Activated CD4-positive, alpha-beta T cell treated with anti-CD3 and anti-CD28 coated beads, Interleukin-2, amount 10 ng/mL, durations not matched to agents 7 days and 5 days (primary cell): ENCODE measurements at regions not wholly inside any gene's neighbourhood (a gene's known extent, or its start where the extent isn't known, plus 50 kb on each side); places are given as distances from the start of the nearest gene placed in this dataset.
"Not testable (repeated sequence)": the region's sequence is repeated elsewhere in the genome, so short reads cannot be mapped to it uniquely, and the experiment has no call there.

Source experiments
- CTCF ChIA-PET: fragments of 350-600 bp; sonication (Branson Sonifier 250); formaldehyde crosslinking; loops from one replicate; lab custom pipeline; 2021; ENCODE audit warnings: antibody characterized with exemption; lab: Charles Lee
- POLR2A ChIA-PET: fragments of 350-600 bp; sonication (Branson Sonifier 250); formaldehyde crosslinking; loops from one replicate; lab custom pipeline; 2021; ENCODE audit warnings: antibody characterized with exemption; lab: Charles Lee
- DNase-seq: peaks from one replicate; pipeline ENCODE4 v3.0.0-alpha.2; 2020
- H3K27ac Mint-ChIP-seq: one replicate; pipeline ENCODE4 v1.8.0; 2021; ENCODE audit warnings: mild to moderate bottlenecking, moderate library complexity, mixed read lengths
- H3K27me3 Mint-ChIP-seq: one replicate; pipeline ENCODE4 v1.8.0; 2021; ENCODE audit warnings: mixed read lengths
- H3K36me3 Mint-ChIP-seq: one replicate; pipeline ENCODE4 v1.8.0; 2021; ENCODE audit warnings: low read depth, mixed read lengths
- H3K4me1 Mint-ChIP-seq: one replicate; pipeline ENCODE4 v1.8.0; 2021; ENCODE audit warnings: mixed read lengths
- H3K4me3 Mint-ChIP-seq: one replicate; pipeline ENCODE4 v1.8.0; 2021; ENCODE audit warnings: mild to moderate bottlenecking, moderate library complexity, mixed read lengths
- H3K9me3 Mint-ChIP-seq: one replicate; pipeline ENCODE4 v1.8.0; 2021; ENCODE audit warnings: mixed read lengths

DNA sequence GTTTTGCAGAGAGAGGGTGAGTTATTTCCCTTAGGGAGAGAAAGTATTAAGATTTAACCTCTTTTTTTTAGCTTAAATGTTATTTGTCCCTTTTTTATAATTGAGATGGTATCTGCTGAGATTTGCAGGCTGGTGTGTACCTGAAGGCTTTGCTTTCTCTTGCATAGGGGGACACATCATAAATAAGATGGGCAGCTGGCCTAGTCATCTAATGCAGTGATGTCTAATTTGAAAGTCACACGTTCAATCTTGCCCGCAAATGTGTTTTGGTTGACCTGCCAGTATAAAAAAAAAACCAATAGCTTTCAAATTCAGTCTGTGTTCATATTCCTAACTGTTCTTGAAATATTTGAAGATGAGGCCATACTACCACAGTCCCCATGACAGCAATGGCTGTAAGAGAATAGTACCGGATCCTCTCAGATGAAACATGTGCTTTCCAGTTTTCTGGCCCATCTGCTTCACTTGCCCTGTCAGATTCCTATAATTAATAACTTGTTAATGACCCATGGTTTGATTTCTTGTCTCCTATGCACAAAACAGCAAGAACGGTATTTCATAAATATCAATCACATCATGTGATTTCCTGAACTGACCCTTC lies 914.2 kb downstream of the IPMK start:
- CTCF ChIA-PET: no interaction called here
- Mint-ChIP-seq H3K27me3 (no peaks in the 10 kb centered on the region), H3K36me3 (no peaks in the 10 kb centered on the region), H3K4me3 (no peak overlapping the region), H3K9me3 (no peaks in the 10 kb centered on the region), H3K4me1 (no peaks in the 10 kb centered on the region), H3K27ac (no peak overlapping the region)
- POLR2A ChIA-PET: interaction anchor here (0.6 kb wide), 1 partner anchor 183 kb away, joined by 3 read pairs; no protein-coding TSS in a partner anchor
- DNase-seq: no peak

DNA sequence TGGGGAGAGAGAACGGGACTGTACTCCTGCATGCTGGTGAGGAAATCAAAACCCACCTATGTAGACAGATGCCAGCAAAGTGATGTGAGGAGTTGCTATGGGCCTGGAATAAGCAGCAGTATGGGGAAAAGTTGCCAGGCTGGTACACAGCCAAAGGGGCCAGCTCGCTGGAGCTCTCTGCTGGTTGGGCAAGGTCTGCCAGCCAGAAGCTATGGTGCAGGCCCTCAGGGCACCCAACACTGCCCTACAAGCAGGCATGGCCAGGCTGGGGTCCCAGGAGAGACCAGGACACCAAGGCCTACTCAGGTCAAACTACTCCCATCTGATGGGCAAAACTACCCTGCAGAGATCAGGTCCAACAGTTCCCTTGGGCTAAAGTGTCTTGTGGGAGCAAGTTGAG lies 916.6 kb downstream of the IPMK start:
- H3K4me1 Mint-ChIP-seq: no peaks in the 10 kb centered on the region
- no peak for DNase-seq
- H3K36me3 Mint-ChIP-seq: no peaks in the 10 kb centered on the region
- ChIA-PET CTCF (no interaction called here), POLR2A (no interaction called here)
- H3K4me3 Mint-ChIP-seq: no peak overlapping the region
- H3K27me3 Mint-ChIP-seq: no peaks in the 10 kb centered on the region
- H3K27ac Mint-ChIP-seq: no peak overlapping the region
- no peaks in the 10 kb centered on the region for H3K9me3 Mint-ChIP-seq

GRCh38 chr10:57341294-57341693 lies 926.4 kb downstream of the IPMK start:
- DNase-seq: no peak
- no peaks in the 10 kb centered on the region for H3K36me3 Mint-ChIP-seq
- CTCF ChIA-PET: no interaction called here
- H3K9me3 Mint-ChIP-seq: peaks cover 12% of the 10 kb centered on the region
- H3K27ac Mint-ChIP-seq: no peak overlapping the region
- POLR2A ChIA-PET: no interaction called here
- H3K4me1 Mint-ChIP-seq: no peaks in the 10 kb centered on the region
- no peaks in the 10 kb centered on the region for H3K27me3 Mint-ChIP-seq
- H3K4me3 Mint-ChIP-seq: no peak overlapping the region

DNA sequence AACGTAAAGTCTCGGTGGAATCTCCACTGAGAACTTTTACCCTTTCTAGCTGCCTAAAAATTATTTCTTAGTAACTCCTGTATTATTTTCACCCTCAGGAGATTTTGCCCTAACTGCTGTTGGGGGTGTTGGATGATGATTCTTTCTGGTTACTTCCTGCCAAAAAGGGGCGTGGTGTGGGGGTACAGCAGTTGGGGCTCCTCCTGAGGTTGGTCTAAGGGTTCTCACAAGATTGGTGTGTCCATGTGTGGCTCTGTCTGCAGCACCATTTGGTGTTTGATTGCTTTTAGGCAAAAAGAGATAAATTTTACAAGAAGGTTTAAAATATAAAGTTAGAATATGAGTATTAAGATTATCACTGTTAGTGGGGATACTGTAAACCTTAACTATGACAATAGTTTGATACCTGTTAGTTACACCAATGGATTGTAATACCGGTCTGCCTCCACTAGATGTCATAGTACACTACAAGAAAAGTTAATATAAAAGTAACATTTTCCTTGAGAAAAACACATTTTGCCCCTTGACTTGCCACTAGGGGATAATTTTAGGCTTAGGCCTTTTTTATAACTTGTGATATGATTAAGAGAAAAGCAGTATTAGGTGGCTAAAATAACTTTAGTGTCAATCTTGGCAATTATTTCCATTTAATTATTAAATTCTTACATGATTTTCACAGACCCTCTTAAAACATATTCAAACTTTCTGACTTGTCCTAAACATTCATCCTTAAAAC lies 928.7 kb downstream of the IPMK start:
- CTCF ChIA-PET: no interaction called here
- H3K4me1 Mint-ChIP-seq: no peaks in the 10 kb centered on the region
- POLR2A ChIA-PET: no interaction called here
- H3K36me3 Mint-ChIP-seq: no peaks in the 10 kb centered on the region
- no peak overlapping the region for H3K27ac Mint-ChIP-seq
- no peaks in the 10 kb centered on the region for H3K27me3 Mint-ChIP-seq
- peaks cover 7% of the 10 kb centered on the region for H3K9me3 Mint-ChIP-seq
- DNase-seq: peak; percentile 30
- no peak overlapping the region for H3K4me3 Mint-ChIP-seq

DNA sequence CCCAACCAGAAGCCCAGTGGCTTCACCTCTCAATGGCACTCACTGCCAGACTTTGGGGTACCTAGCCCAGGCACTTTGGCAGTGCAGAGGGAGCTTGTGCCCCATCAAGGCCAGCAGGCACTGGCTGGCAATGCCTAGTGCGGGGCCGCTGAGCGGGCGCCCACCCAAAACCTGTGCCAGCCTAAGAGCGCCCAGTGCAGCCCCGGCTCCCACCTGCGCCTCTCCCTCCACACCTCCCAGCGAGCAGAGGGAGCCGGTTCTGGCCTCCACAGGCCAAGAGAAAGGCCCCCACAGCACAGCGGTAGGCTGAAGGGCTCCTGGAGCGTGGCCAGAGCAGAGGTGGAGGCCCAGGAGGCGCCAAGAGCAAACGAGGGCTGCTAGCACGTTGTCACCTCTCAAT lies 930.8 kb downstream of the IPMK start:
- Mint-ChIP-seq H3K27ac (no peak overlapping the region), H3K9me3 (no peaks in the 10 kb centered on the region), H3K36me3 (no peaks in the 10 kb centered on the region), H3K27me3 (no peaks in the 10 kb centered on the region), H3K4me3 (no peak overlapping the region), H3K4me1 (no peaks in the 10 kb centered on the region)
- CTCF ChIA-PET: no interaction called here
- no peak for DNase-seq
- POLR2A ChIA-PET: no interaction called here

- H3K27ac Mint-ChIP-seq: no peak overlapping the region
- no peak for DNase-seq
- H3K36me3 Mint-ChIP-seq: no peaks in the 10 kb centered on the region
- no peaks in the 10 kb centered on the region for H3K9me3 Mint-ChIP-seq
- no peaks in the 10 kb centered on the region for H3K4me1 Mint-ChIP-seq
- POLR2A ChIA-PET: no interaction called here
- H3K27me3 Mint-ChIP-seq: no peaks in the 10 kb centered on the region
- CTCF ChIA-PET: no interaction called here
- no peak overlapping the region for H3K4me3 Mint-ChIP-seq
Observed at GRCh38 chr10:57336341-57336740, 931.4 kb downstream of the IPMK start.

DNA sequence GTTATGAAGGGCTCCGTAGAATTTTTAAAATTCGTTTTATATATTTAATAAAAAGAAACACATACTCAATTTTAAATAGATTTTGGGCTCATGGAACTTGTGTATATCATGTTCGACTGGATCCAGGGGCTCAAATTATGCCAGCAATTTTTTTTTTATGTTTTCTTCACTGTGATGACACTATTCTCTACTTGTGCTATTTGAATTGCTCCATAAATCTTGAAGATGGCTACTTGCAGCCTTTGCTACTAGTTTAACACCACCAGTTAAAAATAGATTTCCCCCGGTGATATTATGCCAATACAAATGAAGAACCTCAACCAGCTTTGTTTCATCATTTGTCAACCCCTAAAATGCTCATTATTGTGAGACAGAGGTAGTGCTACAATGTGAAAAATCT lies 933.2 kb downstream of the IPMK start:
- no peak overlapping the region for H3K4me3 Mint-ChIP-seq
- no peaks in the 10 kb centered on the region for H3K36me3 Mint-ChIP-seq
- no peak overlapping the region for H3K27ac Mint-ChIP-seq
- H3K27me3 Mint-ChIP-seq: no peaks in the 10 kb centered on the region
- H3K4me1 Mint-ChIP-seq: no peaks in the 10 kb centered on the region
- no peak for DNase-seq
- H3K9me3 Mint-ChIP-seq: no peaks in the 10 kb centered on the region
- CTCF ChIA-PET: no interaction called here
- POLR2A ChIA-PET: no interaction called here

GRCh38 chr10:57333880-57334279 lies 933.8 kb downstream of the IPMK start:
- Mint-ChIP-seq H3K27me3 (no peaks in the 10 kb centered on the region), H3K36me3 (no peaks in the 10 kb centered on the region), H3K9me3 (no peaks in the 10 kb centered on the region), H3K4me3 (no peak overlapping the region), H3K4me1 (no peaks in the 10 kb centered on the region), H3K27ac (no peak overlapping the region)
- no peak for DNase-seq
- ChIA-PET POLR2A (no interaction called here), CTCF (no interaction called here)

GRCh38 chr10:57321400-57321854 lies 946.3 kb downstream of the IPMK start:
- H3K9me3 Mint-ChIP-seq, DNase-seq, H3K4me3 Mint-ChIP-seq, H3K27ac Mint-ChIP-seq, POLR2A ChIA-PET, H3K36me3 Mint-ChIP-seq, H3K4me1 Mint-ChIP-seq, H3K27me3 Mint-ChIP-seq: not testable (repeated sequence)
- CTCF ChIA-PET: interaction anchor here (0.7 kb wide), 1 partner anchor 515 kb away, joined by 3 read pairs; no protein-coding TSS in a partner anchor

DNA sequence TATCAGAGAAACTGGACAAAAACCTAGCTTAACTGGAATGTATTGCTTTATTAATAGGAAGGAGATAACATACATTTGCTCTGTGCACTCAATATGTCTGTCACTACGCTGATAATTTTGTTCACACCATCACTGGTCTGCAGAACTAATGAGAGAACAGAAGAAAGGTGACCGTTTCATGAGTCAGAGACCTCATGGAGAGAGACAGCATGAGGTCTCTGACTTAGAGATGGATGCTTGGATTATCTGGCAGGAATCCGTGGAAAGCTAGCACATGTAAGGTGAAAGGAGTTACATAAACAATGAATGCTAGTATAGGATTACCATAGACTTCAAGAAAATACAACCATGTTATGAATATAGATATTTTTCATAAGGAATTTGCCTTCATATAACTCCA lies 947.3 kb downstream of the IPMK start:
- H3K27me3 Mint-ChIP-seq: no peaks in the 10 kb centered on the region
- H3K9me3 Mint-ChIP-seq: peaks cover 4% of the 10 kb centered on the region
- H3K27ac Mint-ChIP-seq: no peak overlapping the region
- ChIA-PET POLR2A (no interaction called here), CTCF (interaction anchor here (0.7 kb wide), 1 partner anchor 516 kb away, joined by 3 read pairs; no protein-coding TSS in a partner anchor)
- no peaks in the 10 kb centered on the region for H3K4me1 Mint-ChIP-seq
- no peak for DNase-seq
- H3K4me3 Mint-ChIP-seq: no peak overlapping the region
- no peaks in the 10 kb centered on the region for H3K36me3 Mint-ChIP-seq

GRCh38 chr10:57314046-57314445 lies 953.0 kb upstream of the ZWINT start:
- Mint-ChIP-seq H3K4me1 (no peaks in the 10 kb centered on the region), H3K4me3 (no peak overlapping the region), H3K27me3 (no peaks in the 10 kb centered on the region), H3K36me3 (no peaks in the 10 kb centered on the region), H3K9me3 (no peaks in the 10 kb centered on the region), H3K27ac (no peak overlapping the region)
- CTCF ChIA-PET: no interaction called here
- POLR2A ChIA-PET: no interaction called here
- no peak for DNase-seq

GRCh38 chr10:57303566-57303965 lies 942.5 kb upstream of the ZWINT start:
- POLR2A ChIA-PET: no interaction called here

DNA sequence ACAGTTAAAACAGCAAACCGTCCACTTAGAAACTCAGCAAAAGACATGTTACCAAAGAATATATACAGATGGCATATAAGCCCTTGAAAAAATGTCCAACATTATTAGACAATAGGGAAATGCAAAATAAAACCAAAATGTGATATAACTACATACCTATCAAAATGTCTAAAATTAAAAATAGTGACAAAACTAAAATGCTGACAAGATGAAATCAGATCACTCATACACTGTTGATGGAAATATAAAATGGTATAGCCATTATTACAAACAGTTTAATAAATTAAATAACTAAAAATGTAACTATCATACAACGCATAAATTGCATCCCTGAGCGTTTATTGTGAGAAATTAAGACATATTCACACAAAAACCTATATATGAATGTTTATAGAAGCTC lies 939.7 kb upstream of the ZWINT start:
- DNase-seq: no peak
- H3K4me1 Mint-ChIP-seq: no peaks in the 10 kb centered on the region
- no peak overlapping the region for H3K27ac Mint-ChIP-seq
- no peaks in the 10 kb centered on the region for H3K36me3 Mint-ChIP-seq
- H3K27me3 Mint-ChIP-seq: no peaks in the 10 kb centered on the region
- no peaks in the 10 kb centered on the region for H3K9me3 Mint-ChIP-seq
- CTCF ChIA-PET: no interaction called here
- no peak overlapping the region for H3K4me3 Mint-ChIP-seq
- POLR2A ChIA-PET: no interaction called here

More at GRCh38 chr10:57303566-57303965, 942.5 kb upstream of the ZWINT start:
- Mint-ChIP-seq H3K27ac (no peak overlapping the region), H3K9me3 (no peaks in the 10 kb centered on the region), H3K36me3 (no peaks in the 10 kb centered on the region), H3K27me3 (no peaks in the 10 kb centered on the region), H3K4me3 (no peak overlapping the region), H3K4me1 (no peaks in the 10 kb centered on the region)
- no peak for DNase-seq
- CTCF ChIA-PET: no interaction called here
